ENCODE measurements at regions not wholly inside any gene's neighbourhood (a gene's known extent, or its start where the extent isn't known, plus 50 kb on each side); places are given as distances from the start of the nearest gene placed in this dataset.

DNA sequence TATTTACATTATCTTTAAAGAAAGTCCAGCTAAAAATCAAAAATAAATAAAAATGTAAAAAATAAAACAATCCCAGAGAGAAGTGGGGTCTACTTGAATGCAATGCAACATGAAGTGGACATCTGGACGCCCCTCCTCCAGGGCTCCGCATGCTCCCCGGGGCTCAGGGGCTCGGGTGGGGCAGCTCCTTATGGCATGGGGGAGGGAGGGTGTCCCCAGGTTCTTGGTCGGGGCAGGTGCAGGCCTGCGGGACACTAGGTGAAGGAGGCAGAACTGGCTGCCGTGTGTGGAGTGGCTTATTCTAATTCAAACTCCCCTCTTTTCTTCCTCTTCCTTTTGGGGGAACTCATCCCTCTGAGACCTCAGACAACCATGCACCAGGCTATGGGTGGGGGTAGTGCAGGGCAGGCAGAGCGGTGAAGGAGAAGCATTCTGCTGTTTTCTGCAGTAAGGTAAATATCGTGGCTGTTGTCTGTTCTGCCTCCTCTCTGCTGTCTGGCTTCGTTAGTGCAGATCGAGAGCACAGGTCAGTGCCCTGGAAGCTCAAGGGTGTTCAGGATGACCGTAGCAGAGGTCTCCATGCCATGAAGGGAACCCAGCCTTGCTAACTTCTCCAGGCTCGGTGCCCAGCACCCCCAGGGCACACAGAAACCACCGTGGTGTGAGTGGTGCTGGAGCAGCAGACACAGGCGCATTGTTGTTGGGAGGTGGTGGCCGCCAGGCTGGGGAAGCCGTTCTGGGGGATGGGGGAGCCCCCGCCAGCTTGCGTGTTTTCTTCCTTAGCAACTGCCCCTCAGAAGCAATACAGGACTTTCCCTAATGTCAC lies 82.6 kb downstream of the TTLL2 start:
- WGBS, 2 donors = 74 to 82% methylated on average over 19 of the region's 19 CpGs
- no peak for DNase-seq
- no peak overlapping the region for H3K27ac ChIP-seq
- no peaks in the 10 kb centered on the region for H3K36me3 ChIP-seq
- peaks cover 0 to 40% (median 10%) of the 10 kb centered on the region in 7 donors for H3K27me3 ChIP-seq
- intact Hi-C loops (cut with DNase I) = no loop called here
- H3K9me3 ChIP-seq = no peaks in the 10 kb centered on the region
- no peaks in the 10 kb centered on the region for H3K4me1 ChIP-seq
- no peak overlapping the region for H3K4me3 ChIP-seq
- no peak for ATAC-seq
- TF ChIP-seq, protein P1, sequence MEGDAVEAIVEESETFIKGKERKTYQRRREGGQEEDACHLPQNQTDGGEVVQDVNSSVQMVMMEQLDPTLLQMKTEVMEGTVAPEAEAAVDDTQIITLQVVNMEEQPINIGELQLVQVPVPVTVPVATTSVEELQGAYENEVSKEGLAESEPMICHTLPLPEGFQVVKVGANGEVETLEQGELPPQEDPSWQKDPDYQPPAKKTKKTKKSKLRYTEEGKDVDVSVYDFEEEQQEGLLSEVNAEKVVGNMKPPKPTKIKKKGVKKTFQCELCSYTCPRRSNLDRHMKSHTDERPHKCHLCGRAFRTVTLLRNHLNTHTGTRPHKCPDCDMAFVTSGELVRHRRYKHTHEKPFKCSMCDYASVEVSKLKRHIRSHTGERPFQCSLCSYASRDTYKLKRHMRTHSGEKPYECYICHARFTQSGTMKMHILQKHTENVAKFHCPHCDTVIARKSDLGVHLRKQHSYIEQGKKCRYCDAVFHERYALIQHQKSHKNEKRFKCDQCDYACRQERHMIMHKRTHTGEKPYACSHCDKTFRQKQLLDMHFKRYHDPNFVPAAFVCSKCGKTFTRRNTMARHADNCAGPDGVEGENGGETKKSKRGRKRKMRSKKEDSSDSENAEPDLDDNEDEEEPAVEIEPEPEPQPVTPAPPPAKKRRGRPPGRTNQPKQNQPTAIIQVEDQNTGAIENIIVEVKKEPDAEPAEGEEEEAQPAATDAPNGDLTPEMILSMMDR (IDR thresholded peaks at IDR 0.05) = no peak

DNA sequence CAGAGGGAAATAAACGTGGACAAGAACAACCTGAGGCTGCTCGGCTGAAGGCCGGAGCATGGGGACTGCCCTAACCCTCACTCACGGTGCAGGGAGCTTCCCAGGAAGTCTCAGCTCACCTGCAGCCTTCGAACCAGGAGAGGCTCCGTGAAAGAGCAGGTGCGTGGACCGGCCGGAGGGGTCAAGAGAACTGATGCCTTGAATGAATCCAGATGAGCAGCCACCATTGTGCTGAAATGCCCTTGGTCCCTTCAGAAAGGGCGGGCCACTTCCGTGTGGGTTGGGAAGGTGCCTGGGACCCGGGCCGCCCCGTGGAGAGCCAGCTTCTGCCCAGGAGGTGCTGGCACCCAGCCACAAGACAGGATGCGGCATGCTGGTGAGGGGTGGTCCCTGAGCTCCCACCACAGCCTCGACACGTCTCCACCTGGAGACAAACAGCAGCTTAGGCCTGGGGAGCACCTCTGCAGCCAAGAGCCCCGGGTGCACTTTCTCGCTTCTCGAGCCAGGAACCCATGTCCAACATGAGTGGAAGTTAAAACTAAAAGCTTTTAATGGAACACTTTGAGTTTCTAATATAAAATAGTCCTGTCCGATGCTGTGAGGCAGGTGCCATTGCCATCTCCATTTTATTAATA lies 83.5 kb downstream of the TTLL2 start:
- ATAC-seq (no peak), DNase-seq (no peak)
- H3K27ac ChIP-seq = no peak overlapping the region
- intact Hi-C loops (cut with DNase I) = no loop called here
- WGBS, 2 donors = 91 to 92% methylated on average over 21 of the region's 21 CpGs
- TF ChIP-seq, protein P1 (IDR thresholded peaks at IDR 0.05) = no peak
- H3K9me3 ChIP-seq = no peaks in the 10 kb centered on the region
- H3K36me3 ChIP-seq = no peaks in the 10 kb centered on the region
- H3K27me3 ChIP-seq = peaks cover 0 to 42% (median 10%) of the 10 kb centered on the region in 7 donors
- H3K4me1 ChIP-seq = no peaks in the 10 kb centered on the region
- H3K4me3 ChIP-seq = no peak overlapping the region

DNA sequence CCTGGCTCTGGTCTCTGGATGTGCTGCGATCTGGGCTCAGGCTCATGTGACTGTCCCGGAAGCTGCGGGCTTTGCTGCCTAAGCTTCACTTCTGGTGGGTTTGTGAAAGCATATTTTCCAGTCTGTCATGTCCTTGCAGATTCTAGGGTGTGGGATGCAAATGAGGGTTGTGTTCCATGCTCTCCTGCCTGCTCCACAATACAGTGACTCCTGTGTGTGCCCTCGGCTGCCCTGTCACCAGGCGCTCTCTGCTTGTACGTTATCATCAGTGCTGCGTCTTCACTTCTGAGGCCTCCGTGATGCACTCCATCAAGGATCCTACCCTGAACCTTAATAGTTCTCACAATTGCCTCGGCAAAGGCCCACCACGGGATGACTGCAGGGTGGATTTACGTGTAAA lies 84.2 kb downstream of the TTLL2 start:
- no peaks in the 10 kb centered on the region for H3K9me3 ChIP-seq
- ATAC-seq (no peak), DNase-seq (no peak)
- H3K4me1 ChIP-seq = no peaks in the 10 kb centered on the region
- no peak overlapping the region for H3K4me3 ChIP-seq
- intact Hi-C loops (cut with DNase I) = no loop called here
- no peak overlapping the region for H3K27ac ChIP-seq
- TF ChIP-seq, protein P1 (IDR thresholded peaks at IDR 0.05) = no peak
- no peaks in the 10 kb centered on the region for H3K36me3 ChIP-seq
- H3K27me3 ChIP-seq = peaks cover 0 to 37% (median 10%) of the 10 kb centered on the region in 7 donors
- WGBS, 2 donors = 90 to 94% methylated on average over 11 of the region's 11 CpGs

DNA sequence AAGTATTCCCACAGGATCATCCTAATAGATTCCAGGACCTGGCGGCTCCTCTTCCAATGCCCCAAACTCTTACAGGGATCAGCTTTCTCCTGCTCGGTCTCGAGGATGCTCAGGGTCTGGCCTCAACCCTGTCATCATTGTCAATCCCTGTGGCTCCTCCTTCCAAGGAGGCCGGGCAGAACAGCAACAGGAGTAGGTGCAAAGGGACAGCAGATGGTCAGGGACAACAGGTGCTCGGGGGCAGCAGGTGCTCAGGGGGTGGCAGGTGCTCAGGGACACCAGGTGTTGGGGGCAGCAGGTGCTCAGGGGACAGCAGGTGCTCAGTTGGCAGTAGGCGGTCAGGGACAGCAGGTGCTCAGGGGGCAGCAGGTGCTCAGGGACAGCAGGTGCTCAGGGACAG lies 84.8 kb downstream of the TTLL2 start:
- H3K4me1 ChIP-seq = no peaks in the 10 kb centered on the region
- no peak overlapping the region for H3K4me3 ChIP-seq
- intact Hi-C loops (cut with DNase I) = no loop called here
- no peak for ATAC-seq
- DNase-seq = no peak
- no peak overlapping the region for H3K27ac ChIP-seq
- 91 to 94% methylated on average over 6 of the region's 6 CpGs for WGBS, 2 donors
- peaks cover 0 to 32% (median 7%) of the 10 kb centered on the region in 7 donors for H3K27me3 ChIP-seq
- H3K36me3 ChIP-seq = no peaks in the 10 kb centered on the region
- no peaks in the 10 kb centered on the region for H3K9me3 ChIP-seq
- TF ChIP-seq, protein P1 (IDR thresholded peaks at IDR 0.05) = no peak
